Sigmoid colon (tissue), 6 donors: ENCODE measurements at regions not wholly inside any gene's neighbourhood (a gene's known extent, or its start where the extent isn't known, plus 50 kb on each side); places are given as distances from the start of the nearest gene placed in this dataset.

Experiments used
- DNase-seq: peaks from one replicate; pipeline ENCODE4 v3.0.0-alpha.2; 2019
- H3K27ac ChIP-seq, 4 donors: fragments of 200-600 bp; sonication (generic); one replicate each; pipeline ENCODE4 v1.5.1; 2016 to 2019; ENCODE audit warnings: mild to moderate bottlenecking in 1 of 4
- H3K27me3 ChIP-seq, 3 donors: fragments of 200-600 bp; sonication (generic); one replicate each; pipeline ENCODE4 v1.5.1; 2019; ENCODE audit warnings: mild to moderate bottlenecking in 1 of 3
- H3K36me3 ChIP-seq, 4 donors: fragments of 200-600 bp; sonication (generic); one replicate each; pipeline ENCODE4 v1.5.1; 2016 to 2019
- H3K4me1 ChIP-seq, 4 donors: fragments of 200-600 bp; sonication (generic); one replicate each; pipeline ENCODE4 v1.5.1; 2017 to 2019
- H3K4me3 ChIP-seq, 4 donors: fragments of 200-600 bp; sonication (generic); one replicate each; pipeline ENCODE4 v1.5.1; 2017 to 2019; ENCODE audit warnings: mild to moderate bottlenecking in 2 of 4, moderate library complexity in 1 of 4
- H3K9me3 ChIP-seq, 4 donors: fragments of 200-600 bp in 3 of 4; sonication (generic) in 3 of 4; one replicate each; pipeline versions ENCODE4 v1.5.1 to v1.6.1; 2013 to 2019
- CTCF ChIP-seq, 4 experiments: fragments of 450-650 bp in 3 of 4; fragments of 200-600 bp in 1 of 4; IDR thresholded peaks; one replicate each; pipeline ENCODE4 v1.5.1; 2016 to 2019; ENCODE audit warnings: antibody characterized with exemption in 4 of 4, mild to moderate bottlenecking in 3 of 4, moderate library complexity in 2 of 4
- EP300 ChIP-seq, 4 donors: sonication (generic); formaldehyde crosslinking; IDR thresholded peaks; one replicate each; pipeline ENCODE4 v1.6.1; 2017; ENCODE audit warnings: antibody characterized with exemption in 4 of 4
- POLR2A ChIP-seq, 2 donors: fragments of 450-650 bp; IDR thresholded peaks; one replicate each; pipeline ENCODE4 v1.6.1; 2016; ENCODE audit warnings: antibody characterized with exemption in 2 of 2, mild to moderate bottlenecking in 2 of 2, moderate library complexity in 2 of 2
- POLR2AphosphoS5 ChIP-seq, 4 donors: sonication (generic); formaldehyde crosslinking; IDR thresholded peaks; one replicate each; pipeline ENCODE4 v1.6.1; 2017; ENCODE audit warnings: antibody characterized with exemption in 4 of 4
- WGBS, 2 donors: extraction: QIAGEN DNeasy Blood & Tissue Kit; methylation state at CpG; one replicate each; pipeline ENCODE4 v1.1.7; 2013; 5-methylcytosine and 5-hydroxymethylcytosine counted together
- intact Hi-C: fragments of 100-400 bp; cut with DNase I; formaldehyde crosslinking; loops from one replicate; pipeline ENCODE4 v1.15.1; 2023
- donor health status: healthy with polysubstance abuse.
- donor health status: healthy.

DNA sequence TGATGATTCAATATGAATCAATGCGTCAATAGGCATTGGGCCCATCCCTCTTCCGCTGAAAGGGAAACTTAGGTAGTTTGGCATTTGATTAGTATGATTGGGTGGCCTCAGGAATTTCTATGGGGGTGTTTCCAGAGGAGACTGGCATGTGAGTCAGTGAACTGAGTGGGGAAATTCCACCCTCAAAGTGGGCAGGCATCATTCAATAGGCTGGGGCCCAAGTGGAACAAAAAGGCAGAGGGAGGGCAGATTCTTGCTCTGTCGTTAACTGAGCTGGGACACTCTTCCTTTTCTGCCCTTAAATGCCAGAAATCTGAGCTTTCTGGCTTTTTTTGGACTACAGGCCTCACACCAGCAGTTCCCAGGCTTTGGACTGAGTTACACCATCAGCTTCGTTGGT is 373.5 kb downstream of the RPS29 start:
- H3K36me3 ChIP-seq, result no peaks in the 10 kb centered on the region
- H3K9me3 ChIP-seq, result no peaks in the 10 kb centered on the region
- intact Hi-C loops, result no loop called here
- TF ChIP-seq POLR2AphosphoS5 (IDR thresholded peaks at IDR 0.05), result no peak
- no peak for TF ChIP-seq CTCF (IDR thresholded peaks at IDR 0.05)
- no peak for TF ChIP-seq EP300 (IDR thresholded peaks at IDR 0.05)
- TF ChIP-seq POLR2A (IDR thresholded peaks at IDR 0.05), result no peak
- no peak overlapping the region for H3K4me3 ChIP-seq
- no peaks in the 10 kb centered on the region for H3K4me1 ChIP-seq
- H3K27me3 ChIP-seq, result no peaks in the 10 kb centered on the region
- no peak overlapping the region for H3K27ac ChIP-seq
- 80 to 82% methylated on average over 4 of the region's 4 CpGs for WGBS, 2 donors
- no peak for DNase-seq

- no peak for DNase-seq
- Histone ChIP-seq H3K27ac (no peak overlapping the region), H3K27me3 (no peaks in the 10 kb centered on the region), H3K4me3 (no peak overlapping the region), H3K4me1 (no peaks in the 10 kb centered on the region), H3K36me3 (no peaks in the 10 kb centered on the region), H3K9me3 (no peaks in the 10 kb centered on the region)
- 76 to 77% methylated on average over 1 of the region's 1 CpG for WGBS, 2 donors
- no peak for TF ChIP-seq CTCF (IDR thresholded peaks at IDR 0.05)
- TF ChIP-seq POLR2A (IDR thresholded peaks at IDR 0.05), result no peak
- TF ChIP-seq EP300 (IDR thresholded peaks at IDR 0.05), result no peak
- no peak for TF ChIP-seq POLR2AphosphoS5 (IDR thresholded peaks at IDR 0.05)
- intact Hi-C loops, result no loop called here
Observed at GRCh38 chr14:49209416-49209815, 376.8 kb downstream of the RPS29 start.

GRCh38 chr14:49206828-49207227 is 379.4 kb downstream of the RPS29 start:
- 74 to 76% methylated on average over 9 of the region's 9 CpGs for WGBS, 2 donors
- no peak for DNase-seq
- H3K36me3 ChIP-seq, result no peaks in the 10 kb centered on the region

DNA sequence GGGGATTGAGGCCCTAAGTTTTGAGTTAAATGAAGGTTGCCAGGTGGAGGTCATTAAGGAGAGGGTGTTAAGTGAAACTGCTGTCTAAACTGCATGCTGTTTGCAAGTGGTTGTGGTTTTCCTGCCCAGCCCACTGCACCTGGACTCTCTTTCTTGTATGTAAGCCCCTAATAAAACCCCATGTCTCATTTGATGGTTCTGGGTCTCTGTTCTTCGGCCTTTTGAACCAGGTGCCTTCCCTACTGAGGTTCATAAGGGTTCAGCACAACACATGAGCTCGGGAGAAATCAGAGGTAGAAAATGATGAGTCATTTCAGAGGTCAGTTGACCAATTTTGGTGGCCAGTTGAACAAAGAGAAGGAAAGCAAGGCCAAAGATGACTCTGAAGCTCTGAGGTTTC is 382.5 kb downstream of the RPS29 start:
- Histone ChIP-seq H3K27ac (no peak overlapping the region), H3K9me3 (no peaks in the 10 kb centered on the region), H3K36me3 (no peaks in the 10 kb centered on the region), H3K4me3 (no peak overlapping the region), H3K27me3 (no peaks in the 10 kb centered on the region), H3K4me1 (no peaks in the 10 kb centered on the region)
- intact Hi-C loops, result no loop called here
- no peak for DNase-seq
- WGBS, 2 donors, result 48 to 62% methylated on average over 2 of the region's 2 CpGs
- TF ChIP-seq POLR2A (IDR thresholded peaks at IDR 0.05) (no peak), POLR2AphosphoS5 (IDR thresholded peaks at IDR 0.05) (no peak), EP300 (IDR thresholded peaks at IDR 0.05) (no peak), CTCF (IDR thresholded peaks at IDR 0.05) (no peak)

More at GRCh38 chr14:49206828-49207227, 379.4 kb downstream of the RPS29 start:
- H3K27me3 ChIP-seq, result no peaks in the 10 kb centered on the region
- no peak overlapping the region for H3K4me3 ChIP-seq
- no peak overlapping the region for H3K27ac ChIP-seq
- H3K9me3 ChIP-seq, result no peaks in the 10 kb centered on the region
- no peaks in the 10 kb centered on the region for H3K4me1 ChIP-seq
- intact Hi-C loops, result no loop called here
- no peak for TF ChIP-seq EP300 (IDR thresholded peaks at IDR 0.05)
- no peak for TF ChIP-seq CTCF (IDR thresholded peaks at IDR 0.05)
- no peak for TF ChIP-seq POLR2AphosphoS5 (IDR thresholded peaks at IDR 0.05)
- no peak for TF ChIP-seq POLR2A (IDR thresholded peaks at IDR 0.05)

DNA sequence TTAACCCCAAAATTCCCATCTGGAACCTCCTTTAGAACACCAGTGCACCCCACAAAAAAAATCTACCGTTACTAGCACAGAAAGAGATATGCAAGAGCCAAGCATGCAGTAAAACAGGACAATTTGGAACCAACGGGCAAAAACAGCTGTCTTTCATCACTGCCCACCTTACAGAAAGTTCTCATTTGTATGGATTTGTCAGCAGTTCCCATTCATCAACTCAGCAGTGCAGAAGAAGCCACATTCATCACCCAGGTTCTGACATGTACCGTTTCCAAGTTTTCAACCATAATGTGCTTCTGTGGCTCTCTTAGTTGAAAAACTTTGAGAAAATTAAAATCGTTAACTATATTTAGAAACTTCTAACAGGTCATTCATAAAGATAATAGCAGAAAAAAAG is 387.0 kb downstream of the RPS29 start:
- DNase-seq, result no peak
- TF ChIP-seq EP300 (IDR thresholded peaks at IDR 0.05) (no peak), POLR2AphosphoS5 (IDR thresholded peaks at IDR 0.05) (no peak), POLR2A (IDR thresholded peaks at IDR 0.05) (no peak), CTCF (IDR thresholded peaks at IDR 0.05) (no peak)
- no peaks in the 10 kb centered on the region for H3K4me1 ChIP-seq
- WGBS, 2 donors, result 53 to 69% methylated on average over 4 of the region's 4 CpGs
- no peak overlapping the region for H3K4me3 ChIP-seq
- H3K27me3 ChIP-seq, result no peaks in the 10 kb centered on the region
- intact Hi-C loops, result no loop called here
- no peaks in the 10 kb centered on the region for H3K9me3 ChIP-seq
- H3K27ac ChIP-seq, result no peak overlapping the region
- no peaks in the 10 kb centered on the region for H3K36me3 ChIP-seq
